KG1 (cell line): ENCODE measurements at regions not wholly inside any gene's neighbourhood (a gene's known extent, or its start where the extent isn't known, plus 50 kb on each side); places are given as distances from the start of the nearest gene placed in this dataset.

ENCODE experiments used
- DNase-seq: peaks from one replicate; lab custom pipeline; 2025; lab: John Stamatoyannopoulos, UW

DNA sequence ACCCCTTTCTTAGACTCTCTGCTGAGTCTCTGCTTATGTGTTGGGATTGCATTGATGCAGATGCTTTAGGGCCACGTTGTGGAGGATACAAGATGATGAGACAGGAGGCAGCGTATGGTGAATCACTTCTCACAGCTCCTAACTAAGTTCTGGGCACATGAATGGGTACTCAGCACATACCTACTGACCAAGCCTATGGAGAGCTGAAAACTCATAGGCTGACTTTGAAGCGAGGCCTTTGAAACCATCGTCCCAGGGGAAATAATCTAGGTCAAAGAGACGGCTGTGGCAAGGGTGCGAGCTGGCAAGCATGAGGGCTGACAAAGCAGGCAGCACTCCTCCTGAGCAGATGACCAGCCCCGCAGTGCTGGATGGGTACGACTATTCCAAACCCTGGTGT, 180.2 kb upstream of the TNP1 start:
- no peak for DNase-seq

DNA sequence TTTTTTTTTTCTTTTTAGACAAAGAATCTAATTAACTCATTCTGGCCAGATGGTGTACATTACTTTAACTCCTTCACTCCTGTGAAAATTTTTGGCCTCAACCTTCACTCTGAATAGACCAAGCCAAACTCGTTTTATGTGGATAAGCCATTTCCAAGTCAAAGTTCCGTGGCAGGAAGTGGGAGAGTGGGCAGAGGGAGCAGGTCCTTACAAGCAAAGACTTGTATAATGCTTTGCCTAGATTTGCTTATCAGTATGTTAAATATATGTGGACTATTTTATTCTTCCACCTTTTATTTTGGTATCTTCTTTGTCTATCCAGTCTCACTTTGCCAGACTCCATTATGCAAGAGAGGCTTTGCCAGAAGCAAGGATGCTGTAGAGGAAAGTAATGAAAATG, 178.1 kb upstream of the TNP1 start:
- no peak for DNase-seq

DNA sequence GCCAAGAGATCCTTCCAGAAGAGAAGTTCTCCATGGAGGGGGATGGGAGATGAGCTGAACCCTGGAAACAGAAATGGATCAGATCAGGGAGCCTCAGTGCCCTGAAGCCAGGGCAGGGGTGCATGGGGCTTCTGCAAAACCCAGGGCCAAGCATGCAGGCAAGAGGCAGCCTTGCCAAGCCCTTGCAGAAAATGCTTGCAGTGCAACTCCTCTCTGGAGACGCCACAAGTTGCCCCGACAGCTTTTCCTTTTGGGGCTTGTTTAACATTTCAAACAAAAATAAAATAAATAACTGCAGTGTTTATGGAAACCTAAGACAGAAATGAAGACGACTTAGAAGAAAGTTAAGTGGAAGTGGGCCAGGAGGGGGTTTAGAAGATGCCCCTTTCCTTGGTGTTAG, 177.5 kb upstream of the TNP1 start:
- no peak for DNase-seq

- DNase-seq, result no peak
These were observed 176.1 kb upstream of the TNP1 start for GRCh38 chr2:217035967-217036366.

GRCh38 chr2:217033186-217033585, 173.3 kb upstream of the TNP1 start:
- DNase-seq, result no peak

DNA sequence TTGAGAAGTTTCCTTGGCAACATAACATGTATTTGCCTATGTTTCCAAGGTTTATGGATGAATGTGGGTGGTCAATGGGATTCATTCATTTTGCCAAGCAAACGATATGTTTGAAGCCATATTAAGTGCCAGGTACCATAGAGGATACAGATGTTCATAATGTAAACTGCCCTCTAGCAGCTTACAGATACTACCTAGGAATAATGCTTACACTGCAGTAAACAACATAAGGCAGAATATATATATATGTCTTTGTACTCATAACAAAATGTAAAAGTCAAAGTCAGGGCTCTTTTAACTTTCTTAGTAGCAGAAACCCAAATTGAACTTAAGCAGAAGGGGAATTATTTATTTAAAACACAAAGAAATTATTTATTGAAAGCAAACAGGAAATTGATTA, 171.6 kb upstream of the TNP1 start:
- no peak for DNase-seq

DNA sequence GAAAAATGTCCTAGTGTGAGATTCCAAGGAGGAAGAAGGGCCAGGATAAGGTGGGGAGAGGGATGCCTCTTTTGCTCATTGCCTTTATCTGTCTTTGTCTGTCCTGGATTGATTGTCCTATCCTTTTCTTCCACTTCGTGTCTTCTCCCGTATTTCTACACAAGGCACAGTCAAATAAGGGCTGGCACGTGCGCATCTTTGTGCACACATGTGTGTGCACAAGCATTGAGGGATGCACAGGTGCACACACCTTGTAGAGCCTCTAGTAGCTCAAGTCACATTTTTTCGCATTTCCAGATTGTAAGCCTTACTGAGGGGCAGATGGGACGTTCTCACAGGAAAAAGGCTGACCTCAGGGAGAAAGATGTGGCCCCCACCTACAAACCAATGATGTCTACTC, 170.2 kb upstream of the TNP1 start:
- no peak for DNase-seq

- no peak for DNase-seq
These were observed 168.3 kb upstream of the TNP1 start for GRCh38 chr2:217028128-217028527.

- DNase-seq, result no peak
These were observed 167.6 kb upstream of the TNP1 start for GRCh38 chr2:217027414-217027813.

DNA sequence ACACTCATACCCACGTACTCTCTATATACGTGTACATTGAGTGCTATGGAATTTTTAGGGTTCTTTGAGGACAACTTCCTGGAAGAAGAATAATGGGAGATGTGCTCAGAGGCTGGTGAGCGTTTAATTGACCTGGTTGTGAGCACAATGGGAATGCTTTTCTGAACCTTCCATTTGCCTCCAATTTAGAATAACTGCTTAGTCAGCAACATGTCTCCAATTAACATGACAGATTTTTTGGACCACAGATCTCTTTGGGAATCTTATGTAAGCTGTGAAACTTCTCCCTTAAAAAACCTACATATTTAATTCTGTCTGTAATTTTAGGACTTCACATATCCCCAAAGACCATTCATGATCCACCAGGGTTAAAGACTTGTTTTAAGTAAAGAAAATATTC, 166.7 kb upstream of the TNP1 start:
- DNase-seq, result no peak

GRCh38 chr2:217026161-217026560, 166.3 kb upstream of the TNP1 start:
- DNase-seq, result no peak

GRCh38 chr2:217023611-217024010, 163.7 kb upstream of the TNP1 start:
- DNase-seq, result no peak

GRCh38 chr2:217017456-217018252, 157.8 kb upstream of the TNP1 start:
- DNase-seq, result no peak

- DNase-seq, result no peak
These were observed 157.0 kb upstream of the TNP1 start for GRCh38 chr2:217016796-217017419.

DNA sequence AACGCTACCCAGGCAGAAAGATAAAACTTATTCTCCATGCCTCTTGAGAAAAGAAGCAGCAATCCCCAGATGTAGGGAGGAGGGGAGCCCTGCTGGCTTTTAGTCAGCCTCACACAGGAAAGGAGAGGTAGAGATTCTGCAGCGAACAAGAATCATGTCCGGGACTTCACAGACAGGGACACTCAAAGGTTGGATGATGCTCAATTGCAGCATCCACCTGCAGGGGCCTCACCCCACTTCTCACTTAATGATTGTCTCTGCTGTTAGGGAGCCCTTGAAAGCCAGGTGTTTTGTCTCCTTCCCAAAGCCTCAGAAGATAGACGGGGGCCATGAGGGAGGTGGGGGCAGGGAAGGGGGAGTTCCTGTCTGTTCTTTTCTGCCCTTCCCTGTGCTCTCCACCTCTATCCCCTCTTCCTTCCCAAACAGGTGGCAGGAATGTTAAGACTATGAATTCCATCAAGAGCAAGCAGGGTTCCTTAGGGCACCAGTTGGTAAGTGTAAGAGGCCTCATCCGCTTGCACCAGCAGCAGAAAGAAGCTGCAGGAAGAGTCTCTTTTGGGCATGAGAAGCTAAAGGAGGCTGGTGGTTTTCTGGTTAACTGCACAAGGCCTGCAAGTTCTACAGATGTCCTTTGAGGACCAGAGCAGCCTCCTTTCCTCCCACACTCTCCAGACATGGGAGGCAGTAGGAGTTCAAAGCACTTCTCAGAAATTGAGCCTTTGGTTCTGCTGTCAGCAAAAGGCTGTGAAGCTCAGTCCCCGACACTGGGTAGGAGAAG, 154.7 kb upstream of the TNP1 start:
- DNase-seq, result no peak

DNA sequence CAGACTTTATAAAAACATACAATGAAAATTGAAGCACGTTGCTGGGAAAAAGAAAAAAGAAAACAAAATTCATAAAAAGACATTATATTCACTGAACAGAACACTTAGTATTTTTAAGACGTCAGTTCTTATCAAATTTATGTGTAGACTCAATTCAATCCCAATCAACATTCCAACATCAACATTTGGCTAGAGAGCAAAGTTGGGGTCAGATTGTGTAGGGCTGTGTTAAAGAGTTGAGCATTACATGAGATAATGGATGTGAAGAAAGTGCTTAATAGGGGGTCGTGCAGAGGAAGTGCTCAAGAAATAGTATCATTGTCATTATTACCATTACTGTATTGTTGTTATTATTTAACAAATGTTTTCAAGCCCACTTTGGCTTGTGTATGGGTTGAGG, 154.1 kb upstream of the TNP1 start:
- DNase-seq, result no peak

GRCh38 chr2:217011576-217011975, 151.7 kb upstream of the TNP1 start:
- no peak for DNase-seq

DNA sequence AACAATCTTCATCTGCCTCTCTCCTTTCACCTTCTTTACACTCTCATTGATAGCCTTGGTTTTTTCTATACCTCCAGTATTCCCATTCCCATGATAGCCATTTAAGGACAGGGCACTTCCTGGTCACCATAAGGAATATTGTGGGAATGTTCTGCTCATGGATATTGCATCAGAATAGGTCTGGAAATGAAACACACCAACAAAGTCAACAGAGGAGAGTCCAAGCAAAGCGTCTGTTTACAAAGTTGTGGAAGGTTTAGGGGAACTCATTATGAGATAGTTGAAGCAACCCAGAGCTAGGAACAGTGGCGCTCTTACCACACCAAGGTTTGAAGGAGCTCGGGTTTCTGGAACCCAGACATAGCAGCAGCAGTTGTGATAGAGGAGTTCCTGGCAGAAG, 150.3 kb upstream of the TNP1 start:
- no peak for DNase-seq

GRCh38 chr2:217008794-217009193, 148.9 kb upstream of the TNP1 start:
- DNase-seq, result no peak

- DNase-seq, result no peak
These were observed 146.4 kb upstream of the TNP1 start for GRCh38 chr2:217006217-217006616.

DNA sequence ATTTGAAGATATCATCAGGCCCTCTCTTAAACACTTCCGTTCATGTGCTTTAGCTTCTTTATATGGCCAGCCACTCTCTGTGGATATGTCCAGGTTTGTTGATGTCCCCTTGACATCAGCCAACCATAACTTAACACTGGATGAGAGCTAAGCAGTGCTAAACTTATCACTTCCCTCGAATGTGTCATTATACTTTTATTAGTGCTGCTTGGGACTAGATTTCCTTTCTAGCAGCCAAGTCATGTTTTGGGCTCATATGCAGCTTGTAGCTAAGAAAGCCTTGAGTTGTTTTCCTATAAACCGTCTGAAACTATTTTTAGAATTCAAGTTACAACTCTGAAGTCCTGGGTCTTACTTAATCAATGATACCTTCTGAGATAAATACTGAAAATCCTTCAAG, 144.8 kb upstream of the TNP1 start:
- DNase-seq, result no peak

GRCh38 chr2:217001740-217002139, 141.9 kb upstream of the TNP1 start:
- DNase-seq, result no peak

GRCh38 chr2:217000406-217000805, 140.5 kb upstream of the TNP1 start:
- DNase-seq, result no peak
